ENCODE measurements at regions not wholly inside any gene's neighbourhood (a gene's known extent, or its start where the extent isn't known, plus 50 kb on each side); places are given as distances from the start of the nearest gene placed in this dataset.

DNA sequence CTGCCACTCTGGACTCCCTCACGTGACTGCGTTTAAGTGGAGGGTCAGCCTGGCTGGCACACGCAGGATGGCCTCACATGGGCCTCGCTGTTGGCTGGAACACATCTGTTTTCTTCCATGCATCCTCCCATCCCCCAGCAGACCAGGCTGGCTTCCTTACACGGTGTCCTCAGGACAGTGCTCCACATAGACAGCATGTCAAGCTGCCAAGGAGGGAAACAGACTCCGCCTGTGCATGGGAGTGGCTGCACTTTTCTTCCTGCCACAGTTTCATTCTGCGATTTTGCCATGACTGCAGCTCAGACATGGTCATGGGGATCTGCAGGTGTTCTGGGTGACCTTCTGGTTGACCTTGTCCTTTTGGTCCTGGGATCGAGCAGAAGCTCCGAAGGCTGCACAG lies 344.2 kb downstream of the SHANK2 start:
- Mint-ChIP-seq H3K36me3 (ENCODE audit: low read depth) (no peaks in the 10 kb centered on the region), H3K27ac (ENCODE audit: unreplicated experiment) (no peak overlapping the region), H3K9me3 (ENCODE audit: low read depth) (no peaks in the 10 kb centered on the region), H3K4me3 (ENCODE audit: unreplicated experiment) (no peak overlapping the region), H3K27me3 (ENCODE audit: low read depth) (peaks cover under 1% of the 10 kb centered on the region), H3K4me1 (ENCODE audit: low read depth) (no peaks in the 10 kb centered on the region)
- no peak for DNase-seq (ENCODE audit: low spot score)
- TF ChIP-seq, protein P1, sequence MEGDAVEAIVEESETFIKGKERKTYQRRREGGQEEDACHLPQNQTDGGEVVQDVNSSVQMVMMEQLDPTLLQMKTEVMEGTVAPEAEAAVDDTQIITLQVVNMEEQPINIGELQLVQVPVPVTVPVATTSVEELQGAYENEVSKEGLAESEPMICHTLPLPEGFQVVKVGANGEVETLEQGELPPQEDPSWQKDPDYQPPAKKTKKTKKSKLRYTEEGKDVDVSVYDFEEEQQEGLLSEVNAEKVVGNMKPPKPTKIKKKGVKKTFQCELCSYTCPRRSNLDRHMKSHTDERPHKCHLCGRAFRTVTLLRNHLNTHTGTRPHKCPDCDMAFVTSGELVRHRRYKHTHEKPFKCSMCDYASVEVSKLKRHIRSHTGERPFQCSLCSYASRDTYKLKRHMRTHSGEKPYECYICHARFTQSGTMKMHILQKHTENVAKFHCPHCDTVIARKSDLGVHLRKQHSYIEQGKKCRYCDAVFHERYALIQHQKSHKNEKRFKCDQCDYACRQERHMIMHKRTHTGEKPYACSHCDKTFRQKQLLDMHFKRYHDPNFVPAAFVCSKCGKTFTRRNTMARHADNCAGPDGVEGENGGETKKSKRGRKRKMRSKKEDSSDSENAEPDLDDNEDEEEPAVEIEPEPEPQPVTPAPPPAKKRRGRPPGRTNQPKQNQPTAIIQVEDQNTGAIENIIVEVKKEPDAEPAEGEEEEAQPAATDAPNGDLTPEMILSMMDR (IDR thresholded peaks at IDR 0.05) = no peak

DNA sequence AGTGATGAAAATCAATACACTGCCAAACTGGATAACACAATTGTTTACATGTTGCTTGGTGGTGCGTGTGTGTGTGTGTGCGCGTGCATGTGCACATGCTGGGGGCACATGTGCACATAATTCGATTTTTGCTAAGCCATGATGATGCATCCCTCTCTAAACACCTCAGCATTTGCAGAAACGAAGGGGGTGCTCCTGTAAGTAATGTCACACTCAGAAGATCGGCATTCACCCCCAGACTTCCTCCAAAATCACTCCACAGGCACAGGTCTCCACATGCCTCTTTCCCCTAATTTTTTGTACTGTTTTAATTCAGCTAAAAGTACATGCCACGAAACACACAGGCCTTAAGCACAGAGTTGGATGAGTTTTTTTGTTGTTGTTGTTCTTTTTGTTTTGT lies 341.5 kb downstream of the SHANK2 start:
- DNase-seq (ENCODE audit: low spot score) = no peak
- Mint-ChIP-seq H3K9me3 (ENCODE audit: low read depth) (no peaks in the 10 kb centered on the region), H3K27ac (ENCODE audit: unreplicated experiment) (no peak overlapping the region), H3K4me1 (ENCODE audit: low read depth) (no peaks in the 10 kb centered on the region), H3K27me3 (ENCODE audit: low read depth) (peaks cover 9% of the 10 kb centered on the region), H3K4me3 (ENCODE audit: unreplicated experiment) (no peak overlapping the region), H3K36me3 (ENCODE audit: low read depth) (no peaks in the 10 kb centered on the region)
- TF ChIP-seq, protein P1 (IDR thresholded peaks at IDR 0.05) = no peak

DNA sequence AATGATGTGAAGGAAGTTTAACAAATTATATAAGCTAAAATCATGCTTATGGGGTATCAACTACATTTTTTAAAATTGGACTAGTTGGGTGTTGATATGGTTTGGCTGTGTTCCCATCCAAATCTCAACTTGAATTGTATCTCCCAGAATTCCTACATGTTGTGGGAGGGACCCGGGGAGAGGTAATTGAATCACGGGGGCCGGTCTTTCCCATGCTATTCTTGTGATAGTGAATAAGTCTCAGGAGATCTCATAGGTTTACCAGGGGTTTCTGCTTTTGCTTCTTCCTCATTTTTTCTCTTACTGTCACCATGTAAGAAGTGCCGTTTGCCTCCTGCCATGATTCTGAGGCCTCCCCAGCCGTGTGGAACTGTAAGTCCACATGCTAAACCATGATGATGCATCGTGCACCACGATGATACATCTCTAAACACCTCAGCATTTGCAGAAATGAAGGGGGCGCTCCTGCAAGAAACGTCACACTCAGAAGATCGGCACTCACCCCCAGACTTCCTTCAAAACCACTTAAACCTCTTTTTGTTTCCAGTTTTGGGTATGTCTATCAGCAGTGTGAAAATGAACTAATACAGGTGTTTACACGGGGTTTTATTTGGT lies 340.0 kb downstream of the SHANK2 start:
- TF ChIP-seq, protein P1 (IDR thresholded peaks at IDR 0.05) = no peak
- no peak overlapping the region for H3K27ac Mint-ChIP-seq (ENCODE audit: unreplicated experiment)

DNA sequence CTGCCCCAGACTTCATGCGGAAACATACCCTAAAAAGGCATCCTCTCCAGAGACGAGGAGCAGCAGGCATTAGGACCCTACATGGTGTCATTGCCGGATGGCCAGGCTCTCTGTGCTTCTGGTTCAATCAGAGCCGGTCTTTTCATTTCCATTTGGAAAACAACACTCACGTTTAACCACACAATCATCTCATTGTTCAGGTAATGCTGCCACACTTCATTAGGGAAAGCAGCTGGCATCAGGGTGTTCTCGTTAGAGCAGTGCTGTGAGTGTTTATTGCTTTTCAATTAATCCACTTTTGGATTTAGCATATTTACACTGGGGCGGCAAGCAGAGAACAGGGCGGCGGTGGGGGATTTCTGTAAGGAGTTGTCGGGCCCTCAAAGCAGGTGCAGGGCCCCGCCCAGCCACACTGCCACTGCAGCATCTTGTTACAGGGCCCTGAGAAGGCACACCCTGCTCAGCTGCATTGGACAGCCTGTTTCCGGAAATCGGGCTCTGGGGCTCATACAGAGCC lies 338.6 kb downstream of the SHANK2 start:
- no peak overlapping the region for H3K4me3 Mint-ChIP-seq (ENCODE audit: unreplicated experiment)

More for the DNA sequence above, 340.0 kb downstream of the SHANK2 start:
- Mint-ChIP-seq H3K36me3 (ENCODE audit: low read depth) (no peaks in the 10 kb centered on the region), H3K4me3 (ENCODE audit: unreplicated experiment) (no peak overlapping the region), H3K4me1 (ENCODE audit: low read depth) (no peaks in the 10 kb centered on the region), H3K9me3 (ENCODE audit: low read depth) (peaks cover 2% of the 10 kb centered on the region), H3K27me3 (ENCODE audit: low read depth) (peaks cover 12% of the 10 kb centered on the region)
- no peak for DNase-seq (ENCODE audit: low spot score)

DNA sequence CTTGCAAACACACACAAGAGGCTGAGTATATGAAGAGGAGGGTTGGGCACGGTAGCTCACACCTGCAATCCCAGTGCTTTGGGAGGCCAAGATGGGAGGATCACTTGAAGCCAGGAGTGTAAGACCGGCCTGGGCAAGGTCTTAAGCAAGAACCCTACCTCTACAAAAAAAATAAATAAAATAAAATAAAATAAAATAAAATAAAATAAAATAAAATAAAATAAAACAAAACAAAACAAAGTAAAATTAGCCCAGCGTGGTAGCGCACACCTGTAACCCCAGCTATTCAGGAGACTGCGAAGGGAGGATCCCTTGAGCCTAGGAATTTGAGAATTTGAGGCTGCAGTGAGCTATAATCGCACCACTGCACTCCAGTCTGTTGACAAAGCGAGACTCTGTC lies 337.9 kb downstream of the SHANK2 start:
- no peak overlapping the region for H3K4me3 Mint-ChIP-seq (ENCODE audit: unreplicated experiment)
- H3K27me3 Mint-ChIP-seq (ENCODE audit: low read depth) = peaks cover 12% of the 10 kb centered on the region
- TF ChIP-seq, protein P1 (IDR thresholded peaks at IDR 0.05) = no peak
- H3K36me3 Mint-ChIP-seq (ENCODE audit: low read depth) = no peaks in the 10 kb centered on the region
- no peak overlapping the region for H3K27ac Mint-ChIP-seq (ENCODE audit: unreplicated experiment)
- no peaks in the 10 kb centered on the region for H3K4me1 Mint-ChIP-seq (ENCODE audit: low read depth)
- no peak for DNase-seq (ENCODE audit: low spot score)
- H3K9me3 Mint-ChIP-seq (ENCODE audit: low read depth) = peaks cover 4% of the 10 kb centered on the region

More for the DNA sequence above, 338.6 kb downstream of the SHANK2 start:
- Mint-ChIP-seq H3K27ac (ENCODE audit: unreplicated experiment) (no peak overlapping the region), H3K9me3 (ENCODE audit: low read depth) (peaks cover 4% of the 10 kb centered on the region), H3K27me3 (ENCODE audit: low read depth) (peaks cover 12% of the 10 kb centered on the region), H3K36me3 (ENCODE audit: low read depth) (no peaks in the 10 kb centered on the region), H3K4me1 (ENCODE audit: low read depth) (no peaks in the 10 kb centered on the region)
- no peak for DNase-seq (ENCODE audit: low spot score)
- TF ChIP-seq, protein P1 (IDR thresholded peaks at IDR 0.05) = no peak

All from chondrocyte (in vitro differentiated cells).